ENCODE measurements at regions not wholly inside any gene's neighbourhood (a gene's known extent, or its start where the extent isn't known, plus 50 kb on each side); places are given as distances from the start of the nearest gene placed in this dataset.

DNA sequence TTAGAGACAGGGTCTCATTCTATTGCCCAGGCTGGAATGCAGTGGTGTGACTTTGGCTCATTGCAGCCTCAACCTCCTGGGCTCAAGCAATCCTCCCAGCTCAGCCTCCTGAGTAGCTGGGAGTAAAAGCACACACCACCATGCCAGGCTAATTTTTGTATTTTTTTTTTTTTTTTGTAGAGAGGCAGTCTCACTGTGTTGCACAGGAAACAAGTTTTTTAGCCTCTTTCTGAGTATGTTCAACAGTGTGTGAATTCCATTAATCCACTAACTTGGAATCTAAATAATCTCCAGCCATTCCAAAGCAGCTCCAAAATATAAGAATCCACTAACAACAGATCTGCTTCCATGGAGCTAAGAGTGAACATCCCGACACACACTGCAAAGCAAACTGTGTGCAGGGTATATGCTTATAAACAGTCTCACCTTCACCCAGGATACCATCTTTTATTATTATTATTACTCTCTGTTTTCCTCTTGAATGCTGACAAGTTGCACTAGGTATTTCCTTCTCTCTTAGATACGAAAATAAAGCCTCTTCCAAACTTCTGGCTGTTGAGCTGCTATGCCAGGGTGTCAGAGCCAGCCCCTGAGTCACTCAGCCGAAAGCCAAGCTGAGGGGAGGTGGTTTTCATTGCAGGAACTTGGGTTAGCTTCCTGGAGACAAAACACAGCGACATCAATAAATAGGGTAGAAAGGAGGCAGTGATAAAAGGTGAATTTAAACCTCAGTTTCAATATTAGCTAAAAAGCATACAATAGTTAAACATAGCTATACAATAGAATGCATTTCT lies 264.9 kb downstream of the HIVEP2 start:
- Histone ChIP-seq H3K9me3 (replicated peaks in 1 of 3) (no peaks in the 10 kb centered on the region), H3K27me3 (peaks cover 5% of the 10 kb centered on the region), H3K27ac (no peak overlapping the region), H3K4me1 (replicated peaks in 1 of 2) (no peaks in the 10 kb centered on the region), H3K36me3 (replicated peaks in 1 of 2) (no peaks in the 10 kb centered on the region), H3K4me3 (no peak overlapping the region)
- 48 to 62% (median 53%) methylated on average over 4 of the region's 4 CpGs for WGBS, 4 donors
- DNase-seq: no peak
- intact Hi-C loops (cut with DNase I): no loop called here
- TF ChIP-seq POLR2A (IDR thresholded peaks at IDR 0.05): no peak
- TF ChIP-seq, protein P1, sequence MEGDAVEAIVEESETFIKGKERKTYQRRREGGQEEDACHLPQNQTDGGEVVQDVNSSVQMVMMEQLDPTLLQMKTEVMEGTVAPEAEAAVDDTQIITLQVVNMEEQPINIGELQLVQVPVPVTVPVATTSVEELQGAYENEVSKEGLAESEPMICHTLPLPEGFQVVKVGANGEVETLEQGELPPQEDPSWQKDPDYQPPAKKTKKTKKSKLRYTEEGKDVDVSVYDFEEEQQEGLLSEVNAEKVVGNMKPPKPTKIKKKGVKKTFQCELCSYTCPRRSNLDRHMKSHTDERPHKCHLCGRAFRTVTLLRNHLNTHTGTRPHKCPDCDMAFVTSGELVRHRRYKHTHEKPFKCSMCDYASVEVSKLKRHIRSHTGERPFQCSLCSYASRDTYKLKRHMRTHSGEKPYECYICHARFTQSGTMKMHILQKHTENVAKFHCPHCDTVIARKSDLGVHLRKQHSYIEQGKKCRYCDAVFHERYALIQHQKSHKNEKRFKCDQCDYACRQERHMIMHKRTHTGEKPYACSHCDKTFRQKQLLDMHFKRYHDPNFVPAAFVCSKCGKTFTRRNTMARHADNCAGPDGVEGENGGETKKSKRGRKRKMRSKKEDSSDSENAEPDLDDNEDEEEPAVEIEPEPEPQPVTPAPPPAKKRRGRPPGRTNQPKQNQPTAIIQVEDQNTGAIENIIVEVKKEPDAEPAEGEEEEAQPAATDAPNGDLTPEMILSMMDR (IDR thresholded peaks at IDR 0.05): no peak

DNA sequence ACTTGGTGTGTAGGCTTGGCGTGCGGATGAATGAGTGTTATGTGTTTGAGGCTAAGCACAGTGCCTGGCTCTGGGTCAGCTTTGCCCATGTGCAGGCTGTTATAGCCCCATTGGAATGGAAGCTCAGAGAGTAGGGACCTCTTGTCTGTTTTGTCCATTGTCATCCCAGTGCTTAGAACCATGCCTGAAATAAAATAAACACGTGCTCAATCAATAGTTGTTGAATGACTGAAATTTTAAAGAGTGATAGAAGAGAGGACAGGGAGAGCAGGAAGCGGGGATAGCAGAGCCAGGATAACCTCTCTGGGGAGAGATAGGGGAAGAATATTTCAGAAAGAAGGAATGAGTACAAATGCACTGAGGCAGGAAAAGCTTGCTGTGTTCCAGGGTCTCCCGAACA lies 263.9 kb downstream of the HIVEP2 start:
- H3K36me3 ChIP-seq (replicated peaks in 1 of 2): no peaks in the 10 kb centered on the region
- H3K27me3 ChIP-seq: no peaks in the 10 kb centered on the region
- no peak overlapping the region for H3K4me3 ChIP-seq
- no peaks in the 10 kb centered on the region for H3K9me3 ChIP-seq (replicated peaks in 1 of 3)
- intact Hi-C loops (cut with DNase I): no loop called here
- no peak for DNase-seq
- 86 to 89% (median 87%) methylated on average over 5 of the region's 5 CpGs for WGBS, 4 donors
- TF ChIP-seq POLR2A (IDR thresholded peaks at IDR 0.05): no peak
- TF ChIP-seq, protein P1 (IDR thresholded peaks at IDR 0.05): no peak
- no peaks in the 10 kb centered on the region for H3K4me1 ChIP-seq (replicated peaks in 1 of 2)
- H3K27ac ChIP-seq: no peak overlapping the region

DNA sequence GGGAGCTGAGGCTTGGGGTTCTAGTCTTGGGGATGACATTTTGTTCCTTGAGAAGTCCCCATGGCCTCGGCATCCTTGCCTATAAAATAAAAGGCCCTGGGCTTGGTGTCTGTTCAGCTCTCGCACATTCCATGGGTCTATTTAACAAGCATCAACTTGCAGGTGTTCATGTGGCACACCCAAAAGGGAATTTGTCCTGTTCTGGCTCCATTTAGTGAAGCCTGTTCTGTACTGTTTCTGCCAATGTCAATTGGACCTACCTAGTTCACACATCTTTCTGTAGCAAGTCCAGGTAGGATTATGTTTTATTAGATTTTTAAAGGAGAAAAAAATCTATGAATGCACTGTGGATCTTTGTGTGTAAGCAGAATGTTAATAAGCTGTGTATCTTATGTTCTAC lies 262.0 kb downstream of the HIVEP2 start:
- Histone ChIP-seq H3K36me3 (replicated peaks in 1 of 2) (no peaks in the 10 kb centered on the region), H3K4me1 (replicated peaks in 1 of 2) (no peaks in the 10 kb centered on the region), H3K27ac (no peak overlapping the region), H3K9me3 (replicated peaks in 1 of 3) (no peaks in the 10 kb centered on the region), H3K27me3 (no peaks in the 10 kb centered on the region), H3K4me3 (no peak overlapping the region)
- no peak for DNase-seq
- TF ChIP-seq, protein P1 (IDR thresholded peaks at IDR 0.05): no peak
- TF ChIP-seq POLR2A (IDR thresholded peaks at IDR 0.05): no peak
- 61 to 90% (median 75%) methylated on average over 2 of the region's 2 CpGs for WGBS, 4 donors
- intact Hi-C loops (cut with DNase I): no loop called here

DNA sequence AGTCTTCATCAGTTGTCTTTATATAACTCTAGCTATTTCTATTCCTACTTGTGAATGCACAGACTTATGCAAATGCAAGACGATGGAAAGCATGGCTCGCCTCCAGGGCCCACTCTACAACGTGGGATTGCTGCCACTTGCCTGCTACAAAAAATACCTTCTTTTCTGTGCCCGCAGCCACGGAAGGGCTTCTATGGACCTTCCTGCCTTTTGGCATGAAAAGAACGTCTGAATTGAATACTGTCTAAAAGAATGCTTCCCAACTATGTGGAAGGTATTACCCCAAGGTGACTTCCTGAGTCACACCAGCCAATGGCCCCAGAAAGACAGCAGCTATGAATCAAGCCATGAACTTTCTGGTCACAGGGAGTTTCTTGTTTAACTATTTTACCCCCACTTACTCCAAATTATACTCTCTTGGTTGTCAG lies 261.2 kb downstream of the HIVEP2 start:
- no peaks in the 10 kb centered on the region for H3K27me3 ChIP-seq
- intact Hi-C loops (cut with DNase I): no loop called here
- no peak for TF ChIP-seq POLR2A (IDR thresholded peaks at IDR 0.05)
- TF ChIP-seq, protein P1 (IDR thresholded peaks at IDR 0.05): no peak

More for the DNA sequence above, 261.2 kb downstream of the HIVEP2 start:
- WGBS, 4 donors: 69 to 78% (median 74%) methylated on average over 6 of the region's 6 CpGs
- no peak overlapping the region for H3K27ac ChIP-seq
- H3K36me3 ChIP-seq (replicated peaks in 1 of 2): no peaks in the 10 kb centered on the region
- no peaks in the 10 kb centered on the region for H3K4me1 ChIP-seq (replicated peaks in 1 of 2)
- no peak overlapping the region for H3K4me3 ChIP-seq
- DNase-seq: no peak
- no peaks in the 10 kb centered on the region for H3K9me3 ChIP-seq (replicated peaks in 1 of 3)

All from adrenal gland (tissue), 9 donors.